ENCODE measurements at regions not wholly inside any gene's neighbourhood (a gene's known extent, or its start where the extent isn't known, plus 50 kb on each side); places are given as distances from the start of the nearest gene placed in this dataset.

GRCh38 chr14:99029145-99029915 is 242.7 kb downstream of the BCL11B start:
- H3K4me3 ChIP-seq (ENCODE audit: low read depth, low read length), result no peak overlapping the region
- ChIA-PET POLR2A (no interaction called here), CTCF (interaction anchor here (0.6 kb wide), 2 partner anchors 17 to 1051 kb away, joined by 3 read pairs; no protein-coding TSS in a partner anchor)
- no peaks in the 10 kb centered on the region for H3K36me3 ChIP-seq (ENCODE audit: control insufficient read depth in 2 of 2, insufficient read depth in 1 of 2, low read length in 2 of 2)
- H3K4me1 ChIP-seq (ENCODE audit: control insufficient read depth, insufficient read depth, low read length), result no peaks in the 10 kb centered on the region
- TF ChIP-seq, protein P1, sequence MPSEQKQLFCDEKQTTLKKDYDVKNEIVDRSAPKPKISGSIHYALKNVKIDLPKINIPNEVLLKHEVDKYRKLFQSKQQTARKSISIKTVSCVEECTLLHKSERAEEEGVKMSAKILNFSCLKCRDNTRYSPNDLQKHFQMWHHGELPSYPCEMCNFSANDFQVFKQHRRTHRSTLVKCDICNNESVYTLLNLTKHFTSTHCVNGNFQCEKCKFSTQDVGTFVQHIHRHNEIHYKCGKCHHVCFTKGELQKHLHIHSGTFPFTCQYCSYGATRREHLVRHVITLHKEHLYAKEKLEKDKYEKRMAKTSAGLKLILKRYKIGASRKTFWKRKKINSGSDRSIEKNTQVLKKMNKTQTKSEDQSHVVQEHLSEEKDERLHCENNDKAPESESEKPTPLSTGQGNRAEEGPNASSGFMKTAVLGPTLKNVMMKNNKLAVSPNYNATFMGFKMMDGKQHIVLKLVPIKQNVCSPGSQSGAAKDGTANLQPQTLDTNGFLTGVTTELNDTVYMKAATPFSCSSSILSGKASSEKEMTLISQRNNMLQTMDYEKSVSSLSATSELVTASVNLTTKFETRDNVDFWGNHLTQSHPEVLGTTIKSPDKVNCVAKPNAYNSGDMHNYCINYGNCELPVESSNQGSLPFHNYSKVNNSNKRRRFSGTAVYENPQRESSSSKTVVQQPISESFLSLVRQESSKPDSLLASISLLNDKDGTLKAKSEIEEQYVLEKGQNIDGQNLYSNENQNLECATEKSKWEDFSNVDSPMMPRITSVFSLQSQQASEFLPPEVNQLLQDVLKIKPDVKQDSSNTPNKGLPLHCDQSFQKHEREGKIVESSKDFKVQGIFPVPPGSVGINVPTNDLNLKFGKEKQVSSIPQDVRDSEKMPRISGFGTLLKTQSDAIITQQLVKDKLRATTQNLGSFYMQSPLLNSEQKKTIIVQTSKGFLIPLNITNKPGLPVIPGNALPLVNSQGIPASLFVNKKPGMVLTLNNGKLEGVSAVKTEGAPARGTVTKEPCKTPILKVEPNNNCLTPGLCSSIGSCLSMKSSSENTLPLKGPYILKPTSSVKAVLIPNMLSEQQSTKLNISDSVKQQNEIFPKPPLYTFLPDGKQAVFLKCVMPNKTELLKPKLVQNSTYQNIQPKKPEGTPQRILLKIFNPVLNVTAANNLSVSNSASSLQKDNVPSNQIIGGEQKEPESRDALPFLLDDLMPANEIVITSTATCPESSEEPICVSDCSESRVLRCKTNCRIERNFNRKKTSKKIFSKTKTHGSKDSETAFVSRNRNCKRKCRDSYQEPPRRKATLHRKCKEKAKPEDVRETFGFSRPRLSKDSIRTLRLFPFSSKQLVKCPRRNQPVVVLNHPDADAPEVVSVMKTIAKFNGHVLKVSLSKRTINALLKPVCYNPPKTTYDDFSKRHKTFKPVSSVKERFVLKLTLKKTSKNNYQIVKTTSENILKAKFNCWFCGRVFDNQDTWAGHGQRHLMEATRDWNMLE (tag by site-specific recombination; conservative IDR thresholded peaks at IDR 0.05; ENCODE audit: low read depth), result no peak
- no peak for TF ChIP-seq ZNF350 (tag by site-specific recombination; IDR thresholded peaks at IDR 0.05)
- TF ChIP-seq ZNF19 (tag by site-specific recombination; IDR thresholded peaks at IDR 0.05; ENCODE audit: low read depth), result no peak
- no peak for TF ChIP-seq ZNF292 (tag by site-specific recombination; IDR thresholded peaks at IDR 0.05; ENCODE audit: borderline replicate concordance, low read depth)
- TF ChIP-seq ZNF610 (tag by site-specific recombination; IDR thresholded peaks at IDR 0.05; ENCODE audit: borderline replicate concordance), result no peak
- no peak for TF ChIP-seq ZNF223 (tag by site-specific recombination; IDR thresholded peaks at IDR 0.05)
- no peak for TF ChIP-seq ZNF777 (tag by site-specific recombination; IDR thresholded peaks at IDR 0.05; ENCODE audit: borderline replicate concordance)
- no peak for TF ChIP-seq RBAK (tag by site-specific recombination; IDR thresholded peaks at IDR 0.05)
- no peak for TF ChIP-seq ZNF76 (tag by site-specific recombination; IDR thresholded peaks at IDR 0.05; ENCODE audit: borderline replicate concordance, low read depth)
- TF ChIP-seq ZNF558 (tag by site-specific recombination; IDR thresholded peaks at IDR 0.05), result no peak
- no peak for TF ChIP-seq TRIM28 (IDR thresholded peaks at IDR 0.05; ENCODE audit: borderline replicate concordance, low read length)
- no peak for TF ChIP-seq ZNF837 (tag by site-specific recombination; IDR thresholded peaks at IDR 0.05)
- TF ChIP-seq ZNF433 (tag by site-specific recombination; IDR thresholded peaks at IDR 0.05; ENCODE audit: low read depth), result no peak
- TF ChIP-seq ZNF184 (tag by site-specific recombination; IDR thresholded peaks at IDR 0.05), result no peak
- no peak for TF ChIP-seq ZNF140 (tag by site-specific recombination; IDR thresholded peaks at IDR 0.05)
- TF ChIP-seq ZNF366 (tag by site-specific recombination; conservative IDR thresholded peaks at IDR 0.05), result no peak
- no peak for TF ChIP-seq ZNF274 (IDR thresholded peaks at IDR 0.05; ENCODE audit: low read length)
- TF ChIP-seq ZNF274 (tag by site-specific recombination; IDR thresholded peaks at IDR 0.05; ENCODE audit: borderline replicate concordance), result no peak
- TF ChIP-seq, protein P2, sequence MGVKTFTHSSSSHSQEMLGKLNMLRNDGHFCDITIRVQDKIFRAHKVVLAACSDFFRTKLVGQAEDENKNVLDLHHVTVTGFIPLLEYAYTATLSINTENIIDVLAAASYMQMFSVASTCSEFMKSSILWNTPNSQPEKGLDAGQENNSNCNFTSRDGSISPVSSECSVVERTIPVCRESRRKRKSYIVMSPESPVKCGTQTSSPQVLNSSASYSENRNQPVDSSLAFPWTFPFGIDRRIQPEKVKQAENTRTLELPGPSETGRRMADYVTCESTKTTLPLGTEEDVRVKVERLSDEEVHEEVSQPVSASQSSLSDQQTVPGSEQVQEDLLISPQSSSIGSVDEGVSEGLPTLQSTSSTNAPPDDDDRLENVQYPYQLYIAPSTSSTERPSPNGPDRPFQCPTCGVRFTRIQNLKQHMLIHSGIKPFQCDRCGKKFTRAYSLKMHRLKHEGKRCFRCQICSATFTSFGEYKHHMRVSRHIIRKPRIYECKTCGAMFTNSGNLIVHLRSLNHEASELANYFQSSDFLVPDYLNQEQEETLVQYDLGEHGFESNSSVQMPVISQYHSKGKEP (tag by site-specific recombination; IDR thresholded peaks at IDR 0.05), result no peak
- no peak for TF ChIP-seq OVOL3 (tag by site-specific recombination; IDR thresholded peaks at IDR 0.05)
- no peaks in the 10 kb centered on the region; the same call in 1 of the 2 replicates for H3K9me3 ChIP-seq (ENCODE audit: control insufficient read depth, insufficient read depth, low read depth, low read length)
- H3K27ac ChIP-seq (ENCODE audit: extremely low read depth, low read depth, low read length), result no peak overlapping the region
